AG08396 (cell line): ENCODE measurements at regions not wholly inside any gene's neighbourhood (a gene's known extent, or its start where the extent isn't known, plus 50 kb on each side); places are given as distances from the start of the nearest gene placed in this dataset.
A peak's percentile ranks its signal among the peaks of the same experiment; 100 is the strongest.
"Not testable (repeated sequence)": the region's sequence is repeated elsewhere in the genome, so short reads cannot be mapped to it uniquely, and the experiment has no call there.

Experiments used
- DNase-seq: peaks from one replicate; pipeline ENCODE4 v3.0.0; 2012; ENCODE audit warnings: low spot score, mixed read lengths

DNA sequence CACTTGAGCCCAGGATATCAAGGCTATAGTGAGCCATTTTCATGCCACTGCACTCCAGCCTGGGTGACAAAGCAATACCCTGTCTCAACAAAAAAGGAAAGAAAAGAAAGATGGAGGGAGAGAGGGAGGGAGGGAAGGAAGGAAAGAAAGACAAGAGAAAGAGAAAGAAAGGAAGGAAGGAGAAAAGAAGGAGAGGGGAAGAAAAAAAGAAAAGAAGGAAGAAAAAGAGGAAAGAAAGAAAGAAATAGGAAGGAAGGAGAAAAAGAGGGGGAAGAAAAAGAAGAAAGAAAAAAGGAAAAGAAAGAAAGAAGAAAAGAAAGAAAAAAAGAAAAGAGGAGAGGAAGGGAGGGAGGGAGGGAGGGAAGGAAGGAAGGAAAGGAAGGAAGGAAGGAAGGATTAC lies 321.5 kb upstream of the CNTNAP2 start:
- no peak for DNase-seq

DNA sequence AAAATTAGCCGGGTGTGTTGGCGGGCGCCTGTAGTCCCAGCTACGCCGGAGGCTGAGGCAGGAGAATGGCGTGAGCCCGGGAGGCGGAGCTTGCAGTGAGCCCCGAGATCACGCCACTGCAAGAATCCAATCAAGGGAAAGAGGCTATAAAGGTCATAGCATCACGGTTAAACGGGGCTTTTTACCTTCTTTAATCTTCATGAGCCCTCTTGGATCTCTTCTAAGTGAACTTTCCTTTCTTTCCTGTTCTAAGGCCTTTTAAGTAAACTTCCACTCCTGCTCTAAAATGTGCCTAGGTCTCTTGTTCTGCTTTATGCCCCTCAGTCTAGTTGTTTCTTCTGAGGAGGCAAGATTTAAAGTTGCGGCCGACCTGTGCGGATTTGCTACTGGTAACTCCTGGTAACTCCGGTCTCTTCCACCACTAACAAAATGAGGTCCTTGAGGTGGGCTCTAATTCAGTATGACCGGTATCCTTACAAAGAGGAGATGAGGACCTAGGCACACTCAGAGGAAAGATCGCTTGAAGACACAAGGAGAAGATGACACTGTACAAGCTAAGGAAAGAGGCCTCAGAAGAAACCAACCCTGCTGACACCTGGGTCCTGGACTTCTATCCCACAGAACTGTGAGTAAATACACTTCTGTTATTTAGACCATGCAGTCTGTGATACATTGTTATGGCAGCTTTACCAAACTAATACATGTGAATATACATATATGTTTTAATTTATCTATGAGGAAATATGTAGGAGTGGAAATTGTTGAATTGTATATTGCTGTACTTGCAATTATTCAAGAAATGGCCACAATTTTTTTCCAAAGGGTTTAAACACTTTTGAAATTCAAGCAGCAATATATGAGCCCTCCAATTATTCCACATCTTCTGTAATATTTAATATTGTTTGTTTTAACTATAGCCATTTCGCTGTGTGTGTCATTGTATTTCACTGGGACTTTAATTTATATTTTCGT lies 331.5 kb upstream of the CNTNAP2 start:
- no peak for DNase-seq

DNA sequence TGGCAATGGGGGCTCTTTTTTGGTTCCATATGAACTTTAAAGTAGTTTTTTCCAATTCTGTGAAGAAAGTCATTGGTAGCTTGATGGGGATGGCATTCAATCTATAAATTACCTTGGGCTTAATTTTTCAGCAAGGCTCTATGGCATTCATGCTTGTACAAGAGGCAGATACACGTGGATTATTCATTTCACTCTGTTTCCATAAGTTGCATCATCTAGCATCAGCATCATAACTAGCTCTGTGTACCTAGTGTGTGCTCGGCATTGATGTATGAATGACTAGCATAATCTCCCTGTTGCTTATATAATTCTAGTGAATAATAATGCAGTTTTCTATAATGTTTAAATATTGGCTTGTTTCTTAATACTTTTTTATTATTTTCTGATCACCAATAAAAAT lies 335.2 kb upstream of the CNTNAP2 start:
- not testable (repeated sequence) for DNase-seq

DNA sequence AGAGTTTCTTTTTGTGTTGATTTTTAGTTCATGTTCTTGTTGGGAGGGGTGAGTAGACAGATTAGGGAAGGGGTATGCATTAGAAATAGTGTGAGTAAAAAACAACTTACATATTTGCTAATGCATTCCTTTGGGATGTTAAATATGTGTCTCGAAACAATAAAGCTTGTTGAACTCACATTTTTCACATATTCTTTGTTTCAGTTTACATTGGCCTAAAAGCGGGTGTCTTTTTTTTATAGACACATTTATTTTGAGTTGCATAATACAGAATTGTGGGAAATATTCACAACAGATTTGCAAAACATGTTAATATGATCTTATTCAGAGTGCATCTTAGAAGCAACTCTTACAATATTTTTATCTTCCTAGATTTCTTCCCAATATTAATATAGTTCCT lies 337.5 kb upstream of the CNTNAP2 start:
- no peak for DNase-seq

GRCh38 chr7:145774777-145775176 lies 341.8 kb upstream of the CNTNAP2 start:
- DNase-seq: no peak

DNA sequence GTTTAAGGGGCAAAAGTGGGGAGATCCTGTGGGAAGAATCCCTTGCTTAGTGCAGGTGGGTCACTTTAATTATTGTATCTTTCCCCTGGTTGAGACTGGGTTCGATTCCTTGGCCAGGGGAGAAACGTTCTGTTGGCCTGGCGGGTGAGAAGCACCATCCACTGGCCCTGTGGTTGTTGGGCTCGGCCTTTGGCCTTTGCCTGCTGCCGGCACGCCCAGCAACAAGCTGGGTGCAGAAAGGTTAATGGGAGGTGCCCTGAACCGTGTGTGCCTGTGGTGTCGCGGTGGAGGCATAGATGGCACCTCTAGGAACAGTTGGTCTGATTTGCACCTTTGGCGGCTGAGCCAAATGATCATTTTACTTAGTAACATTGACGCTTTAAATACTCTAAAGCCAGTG lies 363.6 kb upstream of the CNTNAP2 start:
- DNase-seq: no peak

- DNase-seq: no peak
Observed at GRCh38 chr7:145737617-145738016, 379.0 kb upstream of the CNTNAP2 start.

DNA sequence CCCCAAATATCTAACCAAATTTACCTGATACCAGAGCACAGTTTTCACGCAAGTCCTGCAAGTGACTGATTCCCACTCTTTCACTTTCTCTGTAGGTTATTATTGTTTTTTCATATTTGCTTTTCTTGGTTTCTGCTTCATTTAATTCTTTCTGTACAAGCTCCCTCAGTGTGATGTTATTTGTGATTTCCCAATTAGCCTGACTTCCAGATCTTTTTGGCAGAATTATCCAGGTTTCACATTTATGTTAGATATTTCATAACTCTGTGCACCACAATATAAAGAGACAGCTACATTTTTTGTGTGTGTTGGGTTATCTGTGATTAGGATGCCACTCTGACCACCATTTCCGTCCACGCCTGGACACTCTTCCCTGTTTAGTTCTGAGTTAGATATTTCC lies 381.5 kb upstream of the CNTNAP2 start:
- no peak for DNase-seq

DNA sequence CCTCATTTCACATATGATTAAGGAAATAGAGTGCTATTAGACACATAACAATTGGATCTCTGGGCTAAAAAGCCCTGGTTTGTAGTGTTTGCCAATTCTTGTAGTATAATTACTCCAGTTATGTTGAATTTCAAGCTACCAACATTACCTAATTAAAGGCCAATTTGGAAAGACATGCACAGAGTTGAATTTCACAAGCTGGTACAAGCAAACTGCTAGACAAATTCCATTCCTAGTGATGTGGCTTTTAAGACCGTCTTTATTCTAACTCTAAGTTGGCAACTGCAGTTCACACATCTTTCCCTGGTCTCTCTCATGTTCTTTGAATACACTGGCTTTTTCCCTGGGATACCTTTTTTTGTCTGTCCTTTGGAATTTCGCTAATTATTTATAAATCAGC lies 384.1 kb upstream of the CNTNAP2 start:
- no peak for DNase-seq

- no peak for DNase-seq
Observed at GRCh38 chr7:145729691-145730090, 386.9 kb upstream of the CNTNAP2 start.

GRCh38 chr7:145718129-145718528 lies 398.5 kb upstream of the CNTNAP2 start:
- DNase-seq: no peak

DNA sequence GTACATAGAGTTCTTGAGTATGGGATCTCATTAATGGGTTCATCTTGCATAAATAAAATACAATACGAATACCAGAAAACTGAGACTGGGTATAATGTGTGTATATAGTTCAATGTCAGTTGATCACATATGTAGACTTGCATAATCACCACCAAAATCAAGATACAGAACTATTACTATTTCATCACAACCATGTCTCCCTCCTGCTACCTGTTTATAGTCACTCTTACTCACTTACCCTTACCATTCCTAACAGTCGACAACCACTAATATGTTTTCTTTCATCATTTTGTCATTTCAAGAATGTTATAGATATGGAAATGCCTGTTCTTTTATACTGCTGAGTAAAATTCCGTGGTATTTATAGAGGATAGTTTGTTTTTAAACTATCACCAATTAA lies 416.1 kb upstream of the CNTNAP2 start:
- no peak for DNase-seq

- DNase-seq: peak; percentile 2
Observed at GRCh38 chr7:145698526-145699262, 417.9 kb upstream of the CNTNAP2 start.

DNA sequence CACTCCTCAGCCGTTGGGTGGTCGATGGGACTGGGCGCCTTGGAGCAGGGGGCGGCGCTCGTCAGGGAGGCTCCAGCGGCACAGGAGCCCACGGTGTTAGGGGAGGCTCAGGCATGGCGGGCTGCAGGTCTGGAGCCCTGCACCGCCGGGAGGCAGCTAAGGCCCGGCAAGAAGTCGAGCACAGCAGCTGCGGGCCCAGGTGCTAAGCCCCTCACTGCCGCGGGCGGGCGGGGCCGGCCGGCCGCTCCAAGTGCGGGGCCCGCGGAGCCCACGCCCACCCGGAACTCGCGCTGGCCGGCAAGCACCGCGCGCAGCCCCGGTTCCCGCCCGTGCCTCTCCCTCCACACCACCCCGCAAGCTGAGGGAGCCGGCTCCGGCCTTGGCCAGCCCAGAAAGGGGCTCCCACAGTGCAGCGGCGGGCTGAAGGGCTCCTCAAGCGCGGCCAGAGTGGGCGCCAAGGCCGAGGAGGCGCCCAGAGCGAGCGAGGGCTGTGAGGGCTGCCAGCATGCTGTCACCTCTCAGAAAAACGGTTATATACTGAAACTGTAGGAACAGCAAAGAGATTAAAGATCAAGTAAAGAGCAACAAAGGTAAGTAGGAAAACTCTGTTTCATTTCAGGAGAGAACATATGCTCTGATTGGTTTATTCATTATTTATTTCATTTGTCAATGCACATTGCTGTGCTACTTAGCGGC lies 419.0 kb upstream of the CNTNAP2 start:
- not testable (repeated sequence) for DNase-seq

DNA sequence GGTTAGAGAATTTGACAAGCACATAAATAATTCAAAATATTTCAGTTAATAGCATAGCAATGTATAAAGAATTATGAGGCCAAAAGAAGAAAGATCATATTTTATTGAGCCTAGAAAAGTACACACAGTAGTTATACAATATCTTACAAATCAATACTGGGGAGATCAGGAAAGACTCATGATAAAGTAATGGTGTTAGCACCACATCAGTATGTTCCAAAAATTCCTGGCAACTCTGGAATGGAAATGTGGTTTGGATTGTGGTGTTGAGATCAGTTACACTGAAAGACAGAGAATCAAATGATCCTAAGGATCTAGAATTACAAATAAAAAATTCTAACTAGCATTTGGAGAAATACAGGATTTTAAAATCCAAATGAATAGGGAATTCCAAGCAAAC lies 420.5 kb upstream of the CNTNAP2 start:
- DNase-seq: no peak

DNA sequence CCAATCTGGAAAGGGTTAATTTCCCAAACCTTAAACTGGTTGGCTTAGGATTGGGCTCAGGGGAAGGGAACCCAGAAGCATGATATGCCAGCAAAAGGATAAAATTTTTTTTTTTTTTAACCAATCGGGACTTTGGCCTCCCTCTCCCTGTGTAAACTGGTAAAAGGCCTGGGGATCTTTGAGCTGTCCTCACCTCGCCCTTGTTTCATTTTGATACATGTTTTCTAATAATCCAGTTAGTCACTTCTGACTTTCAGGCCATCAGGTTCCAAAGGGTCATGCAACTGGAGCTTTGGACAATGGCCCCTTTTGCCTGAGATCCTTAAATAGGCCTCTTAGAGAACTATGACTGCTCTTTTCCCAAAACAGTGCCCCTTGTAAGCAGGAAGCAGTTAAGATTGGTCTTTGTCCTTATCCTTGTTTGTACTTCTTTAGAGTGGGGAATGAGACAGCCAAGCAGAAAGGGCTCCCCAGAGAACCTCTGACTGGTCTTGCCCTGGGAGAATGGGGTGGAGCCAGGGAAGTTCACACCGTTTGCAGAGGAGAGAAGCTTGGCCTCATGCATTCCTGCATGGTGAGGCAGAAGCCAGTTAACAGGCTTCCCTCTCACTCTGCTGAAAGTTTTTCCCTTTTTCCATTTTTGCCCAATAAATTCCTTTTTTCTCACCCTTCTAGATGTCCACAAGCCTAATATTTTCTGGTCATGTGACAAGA lies 424.2 kb upstream of the CNTNAP2 start:
- no peak for DNase-seq

GRCh38 chr7:145691377-145691914 lies 425.2 kb upstream of the CNTNAP2 start:
- no peak for DNase-seq

- no peak for DNase-seq
Observed at GRCh38 chr7:145681646-145682045, 435.0 kb upstream of the CNTNAP2 start.

DNA sequence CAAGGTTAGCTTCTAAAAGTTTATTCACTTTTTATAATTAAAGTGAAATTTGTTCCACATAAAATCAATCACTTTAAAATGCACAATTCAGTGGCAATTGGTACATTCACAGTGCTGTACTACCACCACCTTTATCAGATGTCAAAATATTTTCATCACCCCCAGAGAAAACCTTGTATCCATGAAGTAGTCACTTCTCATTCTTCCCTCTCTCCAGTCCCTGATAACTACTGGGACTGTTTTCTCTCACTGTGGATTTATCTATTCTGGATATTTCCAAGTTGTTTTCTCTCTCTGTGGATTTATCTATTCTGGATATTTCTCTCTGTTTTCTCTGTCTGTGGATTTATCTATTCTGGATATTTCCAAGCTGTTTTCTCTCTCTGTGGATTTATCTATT lies 435.4 kb upstream of the CNTNAP2 start:
- DNase-seq: no peak

GRCh38 chr7:145665499-145666258 lies 450.9 kb upstream of the CNTNAP2 start:
- no peak for DNase-seq

DNA sequence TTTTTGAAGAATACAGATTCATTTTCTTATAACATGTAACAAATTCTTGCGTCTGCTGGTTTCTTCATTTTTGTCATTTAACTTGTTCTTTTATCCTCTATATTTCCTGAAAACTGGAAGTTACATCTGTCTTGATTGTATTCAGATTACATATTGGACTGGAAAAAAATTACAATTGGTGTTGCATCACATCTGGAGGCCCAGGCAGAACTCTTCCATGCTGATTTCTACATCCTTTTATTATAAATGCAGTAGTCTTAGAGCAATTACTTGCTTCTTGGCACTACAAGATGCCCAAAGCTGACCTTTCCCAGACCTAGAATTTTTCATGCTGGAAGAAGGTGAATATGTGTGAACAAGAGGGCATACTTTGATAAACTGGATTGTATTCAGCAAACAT lies 460.9 kb upstream of the CNTNAP2 start:
- no peak for DNase-seq
